NK-92 (cell line): ENCODE measurements at regions not wholly inside any gene's neighbourhood (a gene's known extent, or its start where the extent isn't known, plus 50 kb on each side); places are given as distances from the start of the nearest gene placed in this dataset.

Experiments used
- DNase-seq: peaks from one replicate; lab custom pipeline; 2025; ENCODE audit not compliant: unreplicated experiment; lab: John Stamatoyannopoulos, UW

DNA sequence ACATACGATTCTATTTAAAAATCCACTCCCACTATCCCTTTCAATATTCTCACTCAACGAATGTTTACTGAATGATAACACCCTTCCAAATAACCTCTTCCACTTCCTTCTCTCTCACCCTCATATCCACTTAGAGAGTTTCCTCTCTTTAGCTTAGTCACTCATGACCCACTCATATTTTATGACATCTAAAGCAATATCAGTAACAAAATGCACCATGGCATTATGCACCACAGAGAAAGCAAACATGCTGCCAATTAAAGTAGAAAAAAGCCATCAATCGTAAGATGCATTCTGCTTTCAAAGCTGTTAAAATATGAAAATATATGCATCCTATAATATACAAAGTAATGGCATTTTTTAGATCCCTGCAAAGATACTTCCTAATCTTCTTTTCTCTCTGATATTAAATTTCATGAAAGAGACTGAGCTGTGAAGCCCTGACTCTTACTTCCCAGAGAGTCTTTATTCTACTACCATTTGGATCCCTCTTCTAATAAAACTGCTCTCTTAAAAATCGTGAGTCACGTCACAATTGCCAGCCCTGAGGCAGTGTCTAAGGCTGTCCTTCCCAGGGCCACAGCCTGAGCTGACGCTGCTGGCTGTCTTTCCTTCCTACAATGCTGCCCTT lies 283.0 kb upstream of the KLF6 start:
- no peak for DNase-seq

- no peak for DNase-seq
Measured at GRCh38 chr10:4067531-4067930, 282.5 kb upstream of the KLF6 start.

- DNase-seq: no peak
Measured at GRCh38 chr10:4066581-4067390, 281.8 kb upstream of the KLF6 start.

- no peak for DNase-seq
Measured at GRCh38 chr10:4064489-4064888, 279.5 kb upstream of the KLF6 start.

GRCh38 chr10:4063717-4064116 lies 278.7 kb upstream of the KLF6 start:
- no peak for DNase-seq

DNA sequence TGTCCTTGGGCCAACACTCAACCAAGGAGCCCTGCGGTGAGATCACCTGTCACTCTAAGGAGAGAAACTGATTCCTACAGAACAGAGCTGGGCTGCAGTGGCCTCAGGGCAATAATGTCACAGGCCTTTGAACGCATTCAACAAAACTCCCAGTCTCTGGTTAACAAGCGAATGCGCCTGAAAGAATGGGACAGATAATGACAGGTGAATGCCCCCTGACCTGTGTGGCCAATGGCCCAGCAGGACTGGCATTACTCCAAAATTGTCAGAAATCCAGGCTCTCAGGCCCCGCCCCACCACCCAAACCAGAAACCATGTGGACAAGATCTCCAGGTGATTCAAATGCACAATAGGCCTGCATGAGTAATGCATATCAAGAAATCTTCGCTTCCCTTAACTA lies 277.7 kb upstream of the KLF6 start:
- no peak for DNase-seq

DNA sequence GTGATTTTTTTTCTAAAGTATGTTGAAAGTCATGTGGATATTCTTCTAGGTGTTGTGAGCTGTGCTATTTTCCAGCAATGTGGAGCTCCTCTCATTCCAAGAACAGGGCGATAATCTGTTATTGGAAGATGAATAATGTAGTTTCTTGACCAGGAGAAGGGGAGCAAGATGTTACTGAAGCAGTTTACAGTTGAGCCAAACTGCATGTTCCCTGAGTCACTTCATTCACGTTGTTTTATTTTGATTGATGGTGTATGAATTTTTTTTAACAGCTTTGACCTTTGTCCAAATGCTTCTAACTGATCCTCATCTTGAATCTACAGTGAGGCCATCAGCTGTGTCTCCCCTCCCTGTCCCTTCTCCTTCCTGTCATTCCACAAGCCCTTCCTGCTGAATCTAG lies 277.1 kb upstream of the KLF6 start:
- DNase-seq: no peak

- DNase-seq: no peak
Measured at GRCh38 chr10:4061441-4061951, 276.5 kb upstream of the KLF6 start.

- DNase-seq: no peak
Measured at GRCh38 chr10:4059471-4060138, 274.6 kb upstream of the KLF6 start.

GRCh38 chr10:4058514-4059029 lies 273.6 kb upstream of the KLF6 start:
- DNase-seq: no peak

- no peak for DNase-seq
Measured at GRCh38 chr10:4057725-4058513, 272.9 kb upstream of the KLF6 start.

DNA sequence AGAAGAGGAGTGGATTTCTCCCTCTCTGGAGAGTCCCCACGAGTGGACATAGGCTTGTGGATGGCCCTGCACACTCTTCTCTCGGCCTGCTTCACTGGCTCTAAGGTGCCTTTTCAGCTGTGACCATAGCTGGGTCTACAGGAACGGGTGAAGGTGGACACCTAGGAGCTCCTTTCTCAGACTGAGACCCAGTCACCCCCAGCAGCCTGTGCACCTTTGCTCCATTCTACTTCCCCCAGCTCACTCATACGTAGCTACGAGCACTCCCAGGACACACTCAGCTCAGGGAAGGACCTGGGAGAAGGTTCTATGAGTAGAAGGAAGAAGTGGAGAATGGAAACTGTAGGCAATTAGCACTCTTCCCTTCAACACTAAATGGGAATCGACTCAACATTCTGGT lies 272.0 kb upstream of the KLF6 start:
- no peak for DNase-seq

DNA sequence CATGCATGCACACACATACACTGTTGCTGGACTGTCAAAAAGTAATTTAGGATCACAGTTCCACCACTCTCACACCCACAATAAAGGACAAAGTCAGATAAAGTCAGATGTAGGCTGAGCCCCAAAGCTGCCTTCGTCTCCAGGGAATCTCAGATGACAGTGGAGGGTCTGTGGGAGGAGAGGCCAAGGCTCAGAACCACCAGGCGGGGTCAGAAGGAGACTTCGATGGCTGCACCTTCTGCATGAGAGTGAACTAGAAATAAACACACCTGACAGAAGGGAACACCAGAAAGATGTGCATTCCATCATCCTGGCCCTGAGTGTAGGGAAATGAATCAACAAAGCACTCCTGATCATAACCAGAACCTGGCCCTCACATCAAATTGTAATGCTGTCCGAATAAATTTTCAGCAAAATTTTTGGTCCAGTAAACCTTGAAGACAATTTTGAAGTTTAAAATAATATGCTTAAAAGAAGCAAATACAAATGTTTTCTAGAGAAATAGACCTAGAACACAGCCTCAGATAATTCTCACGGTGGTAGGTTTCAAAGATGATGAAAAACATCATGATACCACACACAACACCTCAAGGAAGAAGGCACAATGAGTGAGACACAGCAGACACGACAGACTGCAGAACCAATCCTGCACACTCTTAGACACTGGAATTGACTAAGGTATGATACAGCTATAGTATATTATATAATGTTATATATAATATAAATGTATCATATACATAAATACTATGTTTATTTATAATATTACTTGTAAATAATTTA lies 269.8 kb upstream of the KLF6 start:
- DNase-seq: no peak

DNA sequence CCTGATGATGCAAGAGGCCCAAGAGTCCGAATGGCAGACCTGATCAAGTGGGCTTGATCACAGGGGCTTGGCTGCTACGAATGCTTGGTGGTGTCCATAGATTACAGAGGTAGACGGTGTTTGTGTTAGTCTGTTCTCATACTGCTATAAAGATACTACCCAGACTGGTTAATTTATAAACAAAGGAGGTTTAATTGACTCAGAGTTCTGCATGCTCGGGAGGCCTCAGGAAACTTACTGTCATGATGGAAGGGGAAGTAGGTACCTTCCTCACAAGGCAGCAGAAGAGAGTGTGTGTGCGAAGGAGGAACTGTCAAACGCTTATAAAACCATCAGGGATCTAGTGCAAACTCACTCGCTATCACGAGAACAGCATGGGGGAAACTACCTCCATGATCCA lies 268.9 kb upstream of the KLF6 start:
- DNase-seq: no peak

DNA sequence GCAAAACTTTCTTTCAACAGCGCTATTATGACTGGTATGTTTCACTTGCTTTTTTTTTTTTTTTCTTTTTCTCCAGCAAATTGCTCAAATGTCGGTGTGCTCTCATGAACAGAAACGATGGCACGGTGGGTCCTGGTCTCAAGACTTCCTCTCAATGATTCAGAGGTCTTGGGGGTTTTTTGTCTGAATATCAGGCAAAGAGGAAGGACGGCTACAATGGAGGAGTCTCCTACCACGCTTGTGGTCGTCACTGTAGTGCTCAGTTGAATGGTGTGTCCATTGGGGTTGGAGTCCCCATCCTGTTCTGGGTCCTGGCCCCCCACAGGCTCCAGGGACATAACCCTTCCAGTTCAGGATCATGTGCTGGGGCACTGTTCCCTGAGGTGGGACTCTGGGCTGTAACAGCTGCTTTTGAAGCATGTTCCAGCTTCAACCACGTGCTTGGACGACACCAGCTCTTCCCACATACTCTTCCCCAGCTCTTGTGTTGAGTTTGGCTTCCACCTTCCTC lies 266.7 kb upstream of the KLF6 start:
- DNase-seq: no peak

DNA sequence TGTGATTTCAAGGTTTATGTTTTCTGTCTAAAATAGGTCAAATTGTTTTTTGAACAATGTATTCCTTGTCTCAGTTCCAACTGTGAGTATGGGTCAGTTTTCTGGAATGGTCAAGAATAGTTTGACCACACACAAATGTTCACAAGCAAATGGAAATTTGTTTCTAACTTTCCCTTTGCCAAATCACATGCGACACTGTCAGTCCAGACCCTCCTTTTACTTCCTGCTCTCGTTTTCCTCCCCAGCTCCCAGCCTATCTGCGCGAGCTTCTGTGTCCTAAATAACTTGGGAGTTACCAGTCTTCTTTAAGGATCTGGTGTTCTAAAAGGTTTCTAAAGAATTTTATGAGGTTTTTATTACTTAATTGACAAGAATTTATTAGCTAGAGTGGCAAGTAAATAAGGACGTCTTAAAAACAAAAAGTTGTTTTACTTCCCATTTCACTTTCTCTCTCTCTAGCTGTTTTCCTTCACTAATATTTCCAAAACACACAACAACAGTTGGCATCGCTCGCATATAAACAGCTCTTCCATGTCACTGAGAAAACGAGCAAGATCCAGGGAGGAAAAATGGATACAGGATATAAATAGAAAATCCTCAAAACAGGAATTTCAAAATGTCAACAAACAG lies 266.1 kb upstream of the KLF6 start:
- DNase-seq: no peak

DNA sequence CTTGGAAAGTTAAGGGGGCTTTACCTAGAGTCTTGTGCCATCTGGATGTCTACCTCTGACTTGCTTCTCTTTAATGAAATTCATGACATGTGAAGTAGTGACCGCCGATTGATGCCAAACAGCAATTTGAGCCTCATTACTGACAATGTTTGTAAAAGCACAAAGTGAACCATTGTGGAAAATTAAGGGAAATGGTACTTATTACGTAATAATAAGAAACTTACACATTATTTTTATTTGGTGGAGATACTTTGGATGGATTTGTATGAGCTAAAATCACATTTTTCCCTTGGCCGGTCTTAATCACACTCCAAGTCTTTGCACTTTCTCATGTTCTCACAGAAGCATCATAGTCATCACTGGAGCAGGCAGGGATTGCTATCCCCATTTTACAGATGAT lies 265.1 kb upstream of the KLF6 start:
- no peak for DNase-seq

GRCh38 chr10:4049348-4049747 lies 264.3 kb upstream of the KLF6 start:
- DNase-seq: no peak

DNA sequence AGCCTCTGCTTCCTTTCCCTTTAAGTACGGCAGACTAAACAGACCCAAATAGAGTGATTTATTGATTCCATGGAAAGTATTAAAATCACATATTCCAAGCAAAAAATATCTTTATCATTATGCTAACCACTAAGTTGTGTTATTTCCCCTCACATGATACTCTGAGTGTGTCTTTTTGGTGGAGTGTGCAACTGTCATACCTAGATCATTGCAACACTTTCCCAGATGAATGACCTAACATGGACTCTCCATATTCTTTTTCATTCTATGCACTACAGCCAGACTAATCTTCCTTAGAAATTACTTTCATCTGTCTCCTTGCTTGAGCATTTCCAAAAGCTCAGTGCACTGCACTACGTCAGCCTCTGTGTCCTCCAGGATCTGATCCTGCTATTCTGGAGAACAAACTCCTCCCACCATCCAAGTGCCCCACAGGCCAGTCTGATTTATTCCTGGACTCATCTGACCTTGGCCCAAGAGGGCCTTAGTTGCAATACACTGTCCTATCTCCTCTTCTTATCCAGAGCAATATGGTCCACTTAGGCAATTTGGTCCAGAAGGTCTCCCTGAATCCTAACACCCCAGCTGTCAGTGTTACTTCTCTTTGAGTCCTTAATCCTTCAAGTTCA lies 263.3 kb upstream of the KLF6 start:
- DNase-seq: no peak
